ENCODE measurements at regions not wholly inside any gene's neighbourhood (a gene's known extent, or its start where the extent isn't known, plus 50 kb on each side); places are given as distances from the start of the nearest gene placed in this dataset.

GRCh38 chr13:33651766-33652165, 166.2 kb upstream of the RFC3 start:
- TF ChIP-seq CTCF (IDR thresholded peaks at IDR 0.05) (no peak), POLR2AphosphoS5 (IDR thresholded peaks at IDR 0.05) (no peak), POLR2A (IDR thresholded peaks at IDR 0.05) (no peak)
